Nephron progenitor cell (in vitro differentiated cells): ENCODE measurements at regions not wholly inside any gene's neighbourhood (a gene's known extent, or its start where the extent isn't known, plus 50 kb on each side); places are given as distances from the start of the nearest gene placed in this dataset.

Experiments
- DNase-seq: peaks from one replicate; pipeline ENCODE4 v3.0.0; 2021
- H3K27ac Mint-ChIP-seq: 2 replicates; pipeline ENCODE4 v1.8.0; 2021; ENCODE audit warnings: mild to moderate bottlenecking, moderate library complexity, mixed read lengths
- H3K27me3 Mint-ChIP-seq: 2 replicates; pipeline ENCODE4 v1.8.0; 2021; ENCODE audit warnings: mild to moderate bottlenecking, low read depth, mixed read lengths; ENCODE audit not compliant: poor library complexity
- H3K36me3 Mint-ChIP-seq: 2 replicates; pipeline ENCODE4 v1.8.0; 2021; ENCODE audit warnings: low read depth, mixed read lengths
- H3K4me1 Mint-ChIP-seq: 2 replicates; pipeline ENCODE4 v1.8.0; 2021; ENCODE audit warnings: mixed read lengths
- H3K4me3 Mint-ChIP-seq: 2 replicates; pipeline ENCODE4 v1.8.0; 2021; ENCODE audit warnings: mild to moderate bottlenecking, moderate library complexity, mixed read lengths
- H3K9me3 Mint-ChIP-seq: 2 replicates; pipeline ENCODE4 v1.8.0; 2021; ENCODE audit warnings: mild to moderate bottlenecking, moderate library complexity, mixed read lengths
- TF ChIP-seq, protein P1 (sequence below): fragments of 200-600 bp; sonication (generic); IDR thresholded peaks from 2 replicates; pipeline ENCODE4 v1.5.0; 2021; ENCODE audit warnings: antibody characterized with exemption

- H3K4me1 Mint-ChIP-seq, result peaks cover 6% of the 10 kb centered on the region
- no peaks in the 10 kb centered on the region for H3K36me3 Mint-ChIP-seq
- no peak overlapping the region for H3K4me3 Mint-ChIP-seq
- TF ChIP-seq, protein P1, sequence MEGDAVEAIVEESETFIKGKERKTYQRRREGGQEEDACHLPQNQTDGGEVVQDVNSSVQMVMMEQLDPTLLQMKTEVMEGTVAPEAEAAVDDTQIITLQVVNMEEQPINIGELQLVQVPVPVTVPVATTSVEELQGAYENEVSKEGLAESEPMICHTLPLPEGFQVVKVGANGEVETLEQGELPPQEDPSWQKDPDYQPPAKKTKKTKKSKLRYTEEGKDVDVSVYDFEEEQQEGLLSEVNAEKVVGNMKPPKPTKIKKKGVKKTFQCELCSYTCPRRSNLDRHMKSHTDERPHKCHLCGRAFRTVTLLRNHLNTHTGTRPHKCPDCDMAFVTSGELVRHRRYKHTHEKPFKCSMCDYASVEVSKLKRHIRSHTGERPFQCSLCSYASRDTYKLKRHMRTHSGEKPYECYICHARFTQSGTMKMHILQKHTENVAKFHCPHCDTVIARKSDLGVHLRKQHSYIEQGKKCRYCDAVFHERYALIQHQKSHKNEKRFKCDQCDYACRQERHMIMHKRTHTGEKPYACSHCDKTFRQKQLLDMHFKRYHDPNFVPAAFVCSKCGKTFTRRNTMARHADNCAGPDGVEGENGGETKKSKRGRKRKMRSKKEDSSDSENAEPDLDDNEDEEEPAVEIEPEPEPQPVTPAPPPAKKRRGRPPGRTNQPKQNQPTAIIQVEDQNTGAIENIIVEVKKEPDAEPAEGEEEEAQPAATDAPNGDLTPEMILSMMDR, result no peak
- DNase-seq, result no peak
- H3K27ac Mint-ChIP-seq, result no peak overlapping the region
- H3K27me3 Mint-ChIP-seq, result peaks cover 3% of the 10 kb centered on the region
- H3K9me3 Mint-ChIP-seq, result no peaks in the 10 kb centered on the region
These were observed 228.1 kb downstream of the RBM43 start for GRCh38 chr2:151033271-151034248.

DNA sequence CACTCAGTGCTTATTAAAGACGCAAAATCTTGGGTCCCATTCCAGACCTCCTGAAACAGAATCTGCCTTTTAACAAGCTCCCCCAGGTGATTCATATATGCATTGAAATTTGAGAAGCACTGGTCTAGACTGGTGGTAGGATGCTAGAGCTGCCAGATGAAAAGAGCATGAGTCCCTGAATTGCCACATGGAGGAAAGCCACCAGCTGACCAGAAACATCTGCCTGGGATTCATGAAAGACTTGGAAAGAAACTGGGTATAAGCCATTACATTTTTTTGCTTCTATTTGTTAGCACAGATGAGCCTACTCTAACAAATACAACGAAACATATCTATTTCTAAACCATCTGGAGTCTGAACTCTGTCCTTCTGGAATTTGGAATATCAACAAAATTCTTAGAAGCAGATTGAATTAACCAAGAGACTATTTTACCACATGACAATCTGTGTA, 228.9 kb downstream of the RBM43 start:
- TF ChIP-seq, protein P1, result no peak
- Mint-ChIP-seq H3K4me1 (peaks cover 3% of the 10 kb centered on the region), H3K4me3 (no peak overlapping the region), H3K36me3 (no peaks in the 10 kb centered on the region), H3K27me3 (no peaks in the 10 kb centered on the region), H3K27ac (no peak overlapping the region), H3K9me3 (no peaks in the 10 kb centered on the region)
- no peak for DNase-seq

GRCh38 chr2:151030663-151031230, 230.9 kb downstream of the RBM43 start:
- Mint-ChIP-seq H3K27ac (no peak overlapping the region), H3K4me3 (no peak overlapping the region), H3K36me3 (no peaks in the 10 kb centered on the region), H3K9me3 (no peaks in the 10 kb centered on the region), H3K27me3 (peaks cover 3% of the 10 kb centered on the region), H3K4me1 (peaks cover 3% of the 10 kb centered on the region)
- no peak for DNase-seq
- TF ChIP-seq, protein P1, result no peak

DNA sequence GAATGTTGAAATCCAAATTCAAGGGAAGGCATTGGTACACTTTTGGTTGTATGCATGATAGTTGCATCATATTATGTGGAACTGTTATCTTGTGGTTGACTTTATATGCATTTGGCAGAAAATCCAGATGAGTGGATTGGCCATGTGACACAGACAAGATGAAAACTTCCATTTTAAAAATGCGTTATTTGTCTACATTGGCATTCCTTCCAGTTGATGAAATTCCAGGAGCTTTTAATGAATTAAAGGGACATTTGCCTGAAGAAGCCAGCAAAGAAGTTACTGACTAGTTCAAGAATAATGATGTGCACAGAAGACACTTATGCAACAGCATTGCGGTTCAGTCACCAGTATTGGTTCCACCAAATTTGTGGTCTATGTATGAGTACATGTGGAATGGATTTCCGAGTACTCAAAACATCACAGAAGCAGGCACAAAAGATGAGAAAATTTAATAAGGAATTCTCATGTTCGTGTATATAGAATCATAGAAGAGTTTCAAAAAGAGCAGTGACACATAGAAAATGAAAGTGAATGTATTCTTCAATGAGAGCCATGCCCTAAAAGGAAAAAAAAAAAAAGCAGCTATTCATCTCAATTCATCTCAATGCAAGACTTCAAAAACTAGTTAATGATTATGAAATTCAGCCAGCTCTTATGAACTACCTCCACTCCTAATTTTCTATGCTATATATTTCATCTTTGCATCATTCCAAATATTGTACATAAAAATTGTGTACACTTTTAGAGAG, 232.1 kb downstream of the RBM43 start:
- Mint-ChIP-seq H3K4me1 (peaks cover 7% of the 10 kb centered on the region), H3K4me3 (no peak overlapping the region), H3K27ac (no peak overlapping the region), H3K27me3 (peaks cover 3% of the 10 kb centered on the region), H3K36me3 (no peaks in the 10 kb centered on the region), H3K9me3 (no peaks in the 10 kb centered on the region)
- TF ChIP-seq, protein P1, result no peak
- DNase-seq, result no peak

DNA sequence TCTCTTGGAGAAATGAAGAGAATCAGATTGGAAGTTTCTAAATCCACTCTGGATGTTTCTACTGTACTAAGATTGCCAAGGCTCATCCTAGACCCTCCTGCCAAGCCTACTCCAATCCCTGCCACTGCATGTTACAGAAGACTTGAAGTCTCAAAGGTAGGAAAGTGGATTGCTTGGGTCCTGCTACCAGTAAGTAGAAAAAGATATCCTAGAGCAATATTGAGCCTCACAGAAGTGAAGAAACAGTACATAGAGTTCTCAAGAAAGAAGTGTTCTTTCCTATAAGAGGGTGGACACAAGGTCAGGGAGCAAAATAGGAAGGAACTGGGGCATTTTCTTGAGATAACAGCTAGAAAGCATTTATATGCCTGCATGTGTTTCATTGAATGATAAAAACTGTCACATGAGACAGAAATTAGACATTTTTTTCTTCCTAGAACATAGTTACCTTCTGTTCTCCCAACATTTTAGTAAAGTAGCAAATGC, 232.9 kb downstream of the RBM43 start:
- no peaks in the 10 kb centered on the region for H3K36me3 Mint-ChIP-seq
- H3K4me3 Mint-ChIP-seq, result no peak overlapping the region
- TF ChIP-seq, protein P1, result no peak
- peaks cover 9% of the 10 kb centered on the region for H3K4me1 Mint-ChIP-seq
- H3K27ac Mint-ChIP-seq, result no peak overlapping the region
- H3K9me3 Mint-ChIP-seq, result no peaks in the 10 kb centered on the region
- no peak for DNase-seq
- H3K27me3 Mint-ChIP-seq, result peaks cover 3% of the 10 kb centered on the region
